ENCODE measurements at regions not wholly inside any gene's neighbourhood (a gene's known extent, or its start where the extent isn't known, plus 50 kb on each side); places are given as distances from the start of the nearest gene placed in this dataset.

GRCh38 chr9:14466429-14466818 is 152.5 kb upstream of the NFIB start:
- no peak for DNase-seq

- DNase-seq, result no peak
Observed at GRCh38 chr9:14462950-14463349, 149.0 kb upstream of the NFIB start.

GRCh38 chr9:14455243-14455642 is 141.3 kb upstream of the NFIB start:
- no peak for DNase-seq

GRCh38 chr9:14453286-14453685 is 139.3 kb upstream of the NFIB start:
- DNase-seq, result peak; percentile 42

DNA sequence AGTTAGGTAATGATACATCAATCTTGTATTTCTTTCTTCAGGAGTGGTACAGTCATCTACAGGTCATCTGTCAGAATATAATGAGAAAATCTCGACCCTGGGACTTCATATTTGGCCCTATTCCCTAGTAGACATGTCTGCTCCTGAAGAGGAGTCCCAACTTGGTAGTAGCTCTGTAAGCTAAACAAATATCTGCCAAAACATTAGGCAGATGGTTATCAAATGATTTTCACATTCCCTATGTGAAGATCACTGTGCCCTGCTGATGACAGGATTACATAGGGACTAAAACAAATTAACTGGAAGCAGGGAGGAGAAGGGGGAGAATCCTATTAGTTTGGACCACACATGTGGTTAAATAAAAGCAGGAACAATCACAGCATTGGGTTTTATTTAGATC is 138.6 kb upstream of the NFIB start:
- DNase-seq, result no peak

- DNase-seq, result no peak
Observed at GRCh38 chr9:14451949-14452348, 138.0 kb upstream of the NFIB start.

- DNase-seq, result no peak
Observed at GRCh38 chr9:14447103-14447502, 133.2 kb upstream of the NFIB start.

DNA sequence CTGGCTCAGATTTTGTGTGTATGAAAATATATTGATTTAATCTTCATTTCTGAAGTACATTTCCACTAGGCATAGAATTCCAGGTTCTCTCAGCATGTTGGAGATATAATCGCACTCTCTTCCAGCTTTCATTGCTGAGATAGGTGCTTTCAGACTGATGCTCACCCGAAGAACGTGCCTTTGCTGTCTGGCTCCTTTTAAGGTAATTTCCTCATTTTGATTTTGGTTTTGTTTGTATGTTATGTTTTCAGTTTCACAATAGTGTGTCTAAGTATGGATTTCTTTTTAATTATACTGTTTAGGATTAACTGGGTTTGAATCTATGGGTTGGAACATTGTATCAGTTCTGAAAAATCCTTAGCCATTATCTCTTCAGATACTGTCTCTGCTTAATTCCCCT is 132.0 kb upstream of the NFIB start:
- DNase-seq, result no peak

DNA sequence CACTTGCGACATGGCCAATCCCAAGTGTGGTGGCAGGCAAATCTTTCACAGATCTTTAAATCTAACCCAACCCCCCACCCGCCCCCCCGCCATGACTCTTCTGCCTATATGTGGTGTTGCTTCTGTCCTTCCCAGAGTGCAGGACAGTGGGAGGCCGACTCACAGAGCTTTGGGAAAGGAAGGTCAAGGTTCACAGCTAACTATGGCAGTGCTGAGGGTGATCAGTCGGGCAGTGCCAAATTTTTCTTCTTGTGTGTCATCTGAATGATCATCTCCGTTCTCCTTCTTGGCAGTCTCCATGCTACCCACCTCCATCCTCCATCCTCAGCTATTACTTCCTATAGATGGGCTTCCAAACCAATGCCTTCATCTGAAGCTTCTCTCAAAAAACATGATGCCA is 129.0 kb upstream of the NFIB start:
- no peak for DNase-seq

DNA sequence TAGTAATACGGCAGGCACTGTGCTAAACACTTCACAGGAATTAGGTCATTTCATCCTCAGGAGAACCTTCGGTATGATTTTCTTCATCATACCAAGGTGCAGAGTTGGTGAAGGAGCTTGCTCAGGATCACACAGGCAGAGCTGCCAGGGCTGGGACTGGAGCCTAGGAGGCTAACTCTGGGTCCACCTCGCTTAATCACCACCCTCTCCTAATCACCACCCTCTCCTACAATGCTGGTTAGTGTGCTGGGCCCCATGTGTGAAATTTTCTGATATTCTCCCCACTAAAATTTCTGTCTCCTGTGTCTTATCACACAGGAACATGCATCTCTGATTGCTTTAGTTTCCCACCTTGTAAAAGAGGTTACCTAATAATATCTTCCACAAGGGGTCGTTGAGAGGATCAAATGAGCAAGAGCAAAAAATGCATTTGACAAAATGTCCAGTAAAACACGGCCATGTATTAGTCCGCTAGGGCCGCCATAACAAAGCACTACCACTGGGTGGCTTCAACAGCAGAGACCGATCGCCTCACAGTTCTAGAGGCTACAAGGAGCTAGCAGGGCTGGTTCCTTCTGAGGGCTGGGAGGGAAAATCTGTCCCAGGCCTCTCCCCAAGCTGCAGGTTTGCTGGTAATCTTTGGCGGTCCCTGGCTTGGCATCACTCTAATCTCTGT is 128.2 kb upstream of the NFIB start:
- peak; percentile 26 for DNase-seq

GRCh38 chr9:14441115-14441514 is 127.2 kb upstream of the NFIB start:
- no peak for DNase-seq

- no peak for DNase-seq
Observed at GRCh38 chr9:14440062-14440461, 126.1 kb upstream of the NFIB start.

DNA sequence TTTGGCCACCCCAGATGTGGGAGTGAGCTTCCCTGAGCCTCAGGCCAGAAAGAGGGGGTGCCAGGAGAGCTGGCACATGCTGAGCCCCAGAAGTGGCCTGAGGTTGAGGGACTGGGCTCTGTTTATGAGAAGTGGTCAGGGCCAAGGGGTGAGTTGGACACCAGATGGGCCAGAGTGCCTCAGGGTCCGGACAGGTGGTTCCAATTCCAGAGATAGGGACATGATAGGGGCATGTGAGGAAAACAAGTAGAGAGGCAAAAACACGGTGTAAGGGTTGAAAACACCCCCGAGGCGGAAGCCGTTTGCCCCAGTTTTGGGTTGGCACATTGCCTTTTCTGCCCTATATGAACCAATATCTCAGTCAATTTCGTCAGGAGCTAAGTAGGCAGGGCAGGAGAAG is 125.6 kb upstream of the NFIB start:
- no peak for DNase-seq

DNA sequence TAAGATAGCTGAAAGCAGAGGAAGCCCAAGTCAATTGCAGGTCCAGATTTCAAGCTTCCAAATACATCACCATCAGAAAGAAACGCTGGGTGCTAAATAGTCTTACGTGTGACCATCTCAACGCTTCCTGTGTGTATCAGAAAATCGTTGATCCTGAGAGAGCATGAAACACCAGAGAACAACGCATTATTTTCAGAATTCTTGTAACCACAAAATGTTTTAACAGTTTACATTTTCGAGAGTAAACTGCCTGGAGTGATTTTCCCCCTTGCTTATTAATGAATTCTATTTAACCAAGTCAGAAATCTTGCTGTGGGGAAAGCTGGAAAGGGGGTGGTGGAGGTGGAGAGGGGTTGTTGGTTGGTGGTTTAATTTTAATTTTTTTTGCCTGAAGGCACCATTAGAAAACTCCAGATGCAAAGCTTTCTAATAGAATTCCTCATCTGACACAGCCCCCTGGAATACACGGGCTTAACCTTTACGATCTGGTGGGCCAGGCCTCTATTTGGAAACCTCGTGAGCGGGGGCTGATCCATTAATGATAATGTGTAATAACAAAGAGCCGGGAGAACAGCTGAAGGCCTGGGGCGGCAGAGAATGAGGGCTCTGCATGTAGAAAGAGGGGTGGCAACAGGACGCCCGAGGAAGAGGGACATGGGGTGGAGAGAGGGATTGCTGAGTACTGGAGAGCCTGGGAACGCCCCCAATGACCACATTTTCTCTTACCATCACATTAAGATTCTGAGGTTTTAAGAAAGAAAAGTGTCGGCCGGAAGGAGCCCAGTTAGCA is 124.5 kb upstream of the NFIB start:
- no peak for DNase-seq

DNA sequence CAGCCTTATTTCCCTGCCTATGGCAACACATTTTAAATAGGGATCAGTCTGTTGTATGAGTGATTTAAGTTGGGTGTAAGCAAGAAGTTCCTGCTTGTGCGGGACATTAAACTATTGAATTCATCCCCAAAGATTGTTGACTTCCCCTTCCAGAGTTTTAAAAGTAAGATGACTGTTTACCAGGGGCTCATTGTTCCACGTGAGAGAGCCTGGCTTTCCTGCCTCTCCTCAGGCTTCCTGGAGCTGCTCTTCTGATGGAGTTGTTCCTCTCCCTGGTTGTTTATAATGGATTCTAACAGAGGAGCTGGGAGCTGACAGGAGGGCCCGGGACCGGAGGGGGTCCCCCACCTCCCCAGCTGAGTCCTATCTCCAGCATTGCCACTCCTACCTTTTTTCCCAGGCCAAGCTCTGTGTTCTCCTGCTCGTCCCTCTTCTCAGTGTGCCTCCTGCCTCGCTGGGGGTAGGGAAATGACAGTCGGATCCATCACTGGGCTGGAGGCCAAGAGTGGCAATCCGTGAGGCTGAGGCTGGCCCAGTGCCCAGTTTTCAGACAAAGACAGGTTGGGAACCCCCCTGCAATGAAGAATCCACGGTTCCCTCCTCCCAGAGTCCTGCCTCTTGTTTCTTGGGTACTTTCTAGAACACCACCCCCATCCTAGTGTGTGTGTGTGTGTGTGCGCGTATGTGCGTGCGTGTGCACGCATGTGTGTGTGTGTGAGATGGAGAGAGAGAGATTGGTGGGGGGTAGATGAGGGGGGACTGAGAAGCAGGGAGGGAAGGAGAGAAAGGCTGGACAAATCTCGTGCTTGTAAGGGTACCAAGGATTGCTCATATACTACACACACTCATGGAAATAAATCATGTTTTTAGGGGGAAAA is 123.7 kb upstream of the NFIB start:
- peak; percentile 5 for DNase-seq

DNA sequence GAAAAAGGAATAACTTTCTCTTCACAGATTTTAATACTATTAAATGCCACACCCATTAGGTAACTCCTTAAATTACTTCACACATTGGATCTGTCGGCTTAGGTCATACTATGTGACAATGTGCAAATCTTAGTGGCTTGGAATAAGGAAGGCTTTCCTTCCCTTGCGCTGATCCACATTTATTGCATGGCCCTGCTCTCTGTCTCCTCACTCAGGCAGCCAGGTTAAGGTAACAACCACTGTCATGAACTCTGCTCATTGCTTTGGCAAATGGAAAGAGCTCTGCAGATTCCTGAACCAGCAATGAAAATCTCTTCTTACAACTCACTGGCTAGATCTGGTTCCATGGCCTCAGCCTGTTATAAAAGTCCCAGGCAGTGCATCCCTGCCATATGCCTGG is 121.9 kb upstream of the NFIB start:
- no peak for DNase-seq

DNA sequence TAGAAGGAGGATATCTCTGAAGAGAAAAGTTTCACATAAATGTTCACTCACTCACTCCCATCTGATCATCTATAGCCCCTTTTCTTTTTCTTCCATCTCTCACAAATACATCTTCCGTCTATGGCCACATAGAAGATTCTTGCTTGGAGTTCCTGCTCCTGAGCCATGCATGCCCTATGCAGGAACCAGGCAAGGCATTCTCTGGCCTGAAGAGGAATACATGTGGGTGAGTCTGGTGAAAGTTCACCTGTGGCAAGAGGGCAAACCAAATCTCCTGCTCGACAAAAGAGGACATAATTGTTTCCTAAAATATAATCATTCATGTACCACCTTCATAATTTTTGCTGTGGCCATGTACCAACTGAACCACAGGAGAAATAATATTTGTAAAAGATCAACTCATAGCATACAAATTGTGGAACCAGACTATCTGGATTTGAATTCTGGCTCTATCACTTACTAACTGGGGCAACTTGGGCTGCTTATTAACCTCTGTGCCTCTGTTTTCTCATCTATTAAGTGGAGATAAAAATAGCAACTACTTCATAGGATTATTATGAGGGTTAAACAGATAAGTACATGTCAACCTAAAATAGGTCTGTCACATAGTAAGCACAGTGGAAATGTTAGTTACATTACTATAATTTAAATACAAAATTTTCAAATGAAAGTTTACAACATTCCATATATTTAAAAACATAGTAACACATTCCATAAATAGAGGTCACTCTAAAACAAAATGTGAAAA is 121.2 kb upstream of the NFIB start:
- no peak for DNase-seq

DNA sequence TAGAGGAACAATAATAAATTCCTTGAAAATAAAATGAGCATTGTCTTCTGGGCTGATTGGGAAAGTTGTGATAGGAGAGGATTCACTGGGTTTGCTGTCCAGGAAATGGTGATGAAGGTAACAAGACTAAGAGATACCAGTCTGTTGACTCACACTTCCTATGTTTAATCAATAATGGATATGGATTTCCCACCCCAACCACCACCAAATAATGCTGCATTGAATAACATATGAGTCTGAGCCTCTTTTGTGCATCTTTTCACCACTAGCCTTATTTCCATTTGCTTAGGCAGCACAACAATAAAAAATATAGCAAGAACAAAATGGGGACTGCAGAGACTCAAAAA is 120.2 kb upstream of the NFIB start:
- no peak for DNase-seq

DNA sequence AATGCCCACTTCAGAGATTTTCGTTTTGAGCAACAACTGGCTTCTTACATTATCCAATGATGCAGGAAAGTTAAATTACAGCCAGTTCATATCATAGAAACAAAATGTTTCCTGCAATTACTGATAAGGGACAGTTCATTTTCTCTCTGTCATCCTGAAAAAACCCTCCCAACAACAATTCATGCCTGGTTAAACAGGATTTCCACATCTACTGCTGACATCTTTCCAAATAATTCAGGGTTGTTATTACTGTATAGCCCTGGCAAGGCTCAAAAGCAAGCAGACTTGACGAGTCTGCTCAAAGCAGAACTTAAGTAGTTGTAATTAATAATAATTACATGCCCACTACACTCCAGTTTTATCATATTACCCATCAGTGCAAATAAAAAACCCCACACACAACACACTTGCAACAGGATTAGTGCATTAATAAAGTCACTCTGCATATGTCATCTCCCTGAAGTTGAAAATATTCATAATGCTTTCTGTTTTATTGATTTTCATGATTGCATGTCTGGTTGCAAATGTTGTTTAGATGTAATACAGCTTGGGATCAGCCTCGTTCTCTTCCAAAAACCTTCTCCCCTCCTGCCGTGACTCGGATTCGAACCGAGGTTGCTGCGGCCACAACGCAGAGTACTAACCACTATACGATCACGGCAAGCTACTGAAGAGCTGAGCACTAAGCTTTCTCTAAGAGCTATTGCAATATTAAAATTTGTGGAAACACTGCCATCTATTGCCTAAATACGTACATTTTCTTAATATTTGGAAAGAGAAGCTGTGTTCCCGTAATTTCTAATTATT is 119.6 kb upstream of the NFIB start:
- DNase-seq, result peak; percentile 40

DNA sequence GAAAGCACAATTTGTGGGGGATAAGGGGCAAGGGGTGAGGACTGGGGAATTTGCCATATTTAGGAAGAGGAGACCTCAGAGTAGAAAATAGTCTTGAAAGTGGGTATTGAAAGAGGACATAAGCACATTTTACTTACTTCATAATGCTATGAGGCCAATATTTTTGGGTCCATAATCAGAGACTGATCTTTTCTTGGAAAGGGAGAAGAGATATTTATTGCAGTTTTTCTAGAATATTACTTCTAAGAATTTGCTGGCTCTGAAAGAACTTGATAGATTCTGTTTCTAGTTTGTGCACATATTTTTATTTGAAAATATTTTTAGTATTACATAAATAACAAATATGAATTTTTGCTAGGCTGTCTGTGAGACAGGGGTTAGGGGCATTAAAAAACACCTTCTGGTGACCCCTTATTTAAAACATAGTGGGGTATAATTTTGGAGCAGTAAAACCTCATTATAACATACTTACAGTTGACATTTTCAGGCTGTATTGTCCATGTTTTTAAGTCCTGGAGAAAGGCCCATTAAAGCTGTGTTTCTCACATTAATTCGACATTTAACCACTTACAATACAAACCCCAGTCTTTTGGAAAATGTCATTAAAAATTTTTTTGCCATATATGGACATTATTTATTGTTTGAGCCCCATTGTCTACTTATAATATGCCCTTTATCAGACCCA is 118.9 kb upstream of the NFIB start:
- DNase-seq, result no peak

- peak; percentile 63 for DNase-seq
Observed at GRCh38 chr9:14428781-14429230, 114.9 kb upstream of the NFIB start.

DNA sequence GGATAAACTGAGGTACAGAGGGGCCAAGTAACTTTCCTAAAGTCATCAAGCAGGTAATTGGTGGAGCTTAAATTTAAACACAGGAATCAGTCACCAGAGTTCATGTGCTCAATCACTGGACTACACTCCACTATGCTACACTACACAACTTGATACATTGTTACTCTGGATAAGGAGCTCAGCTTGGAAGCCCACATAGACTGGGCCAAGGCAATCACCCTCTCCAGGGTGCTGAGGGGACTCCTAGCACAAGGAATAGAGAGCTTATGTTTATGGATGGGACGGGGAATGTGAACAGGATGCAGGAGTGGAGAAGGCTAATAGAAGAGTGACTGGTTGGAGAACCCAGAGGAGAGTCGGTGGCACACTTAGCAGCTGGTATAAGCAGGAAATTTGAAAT is 113.5 kb upstream of the NFIB start:
- DNase-seq, result no peak
